SK-N-SH (cell line): ENCODE measurements at regions not wholly inside any gene's neighbourhood (a gene's known extent, or its start where the extent isn't known, plus 50 kb on each side); places are given as distances from the start of the nearest gene placed in this dataset.

Experiments
- CTCF ChIP-seq: fragments of 200-600 bp; sonication (generic); IDR thresholded peaks from 2 replicates; pipeline ENCODE4 v1.6.1; 2017; ENCODE audit warnings: antibody characterized with exemption, mild to moderate bottlenecking, moderate library complexity
- REST ChIP-seq: IDR thresholded peaks from 2 replicates; pipeline ENCODE4 v1.6.1; 2012; ENCODE audit warnings: mild to moderate bottlenecking, low read depth, low read length, moderate library complexity
- RFX5 ChIP-seq: IDR thresholded peaks from 2 replicates; pipeline ENCODE4 v1.6.1; 2012; ENCODE audit warnings: mild to moderate bottlenecking, improper control_type of control experiment, low read length
- TAF1 ChIP-seq: IDR thresholded peaks from 2 replicates; pipeline ENCODE4 v1.6.1; 2012; ENCODE audit warnings: low read depth, mild to moderate bottlenecking, low read length, moderate library complexity, borderline replicate concordance
- TF ChIP-seq, protein P1 (sequence below): fragments of 150-350 bp; IDR thresholded peaks from 2 replicates; pipeline ENCODE4 v1.6.1; 2017; ENCODE audit warnings: antibody characterized with exemption, low read length, low read depth, borderline replicate concordance

DNA sequence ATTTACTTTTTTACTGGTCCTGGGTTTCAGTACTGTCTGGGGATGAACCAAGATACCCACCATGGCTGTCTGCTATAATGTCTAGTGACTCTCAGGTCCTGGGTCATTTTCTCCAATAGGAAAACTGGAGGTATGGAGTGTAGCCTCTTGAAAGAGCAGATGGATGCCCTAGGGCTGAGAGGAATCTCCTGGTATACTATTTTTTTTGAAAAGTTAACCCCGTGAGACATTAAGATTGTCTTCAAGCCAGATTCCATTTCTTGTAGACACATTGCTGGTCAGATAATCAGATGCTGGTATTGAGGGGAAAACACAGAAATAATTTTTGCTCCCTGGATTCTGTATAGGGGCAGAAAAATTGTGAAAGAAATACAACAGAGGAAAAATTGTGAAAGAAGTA, 97.3 kb downstream of the ZNF680 start:
- TF ChIP-seq, protein P1, sequence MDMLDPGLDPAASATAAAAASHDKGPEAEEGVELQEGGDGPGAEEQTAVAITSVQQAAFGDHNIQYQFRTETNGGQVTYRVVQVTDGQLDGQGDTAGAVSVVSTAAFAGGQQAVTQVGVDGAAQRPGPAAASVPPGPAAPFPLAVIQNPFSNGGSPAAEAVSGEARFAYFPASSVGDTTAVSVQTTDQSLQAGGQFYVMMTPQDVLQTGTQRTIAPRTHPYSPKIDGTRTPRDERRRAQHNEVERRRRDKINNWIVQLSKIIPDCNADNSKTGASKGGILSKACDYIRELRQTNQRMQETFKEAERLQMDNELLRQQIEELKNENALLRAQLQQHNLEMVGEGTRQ = no peak
- TF ChIP-seq RFX5 = no peak
- TF ChIP-seq CTCF = no peak
- no peak for TF ChIP-seq REST
- no peak for TF ChIP-seq TAF1
